HS-5 (cell line): ENCODE measurements at regions not wholly inside any gene's neighbourhood (a gene's known extent, or its start where the extent isn't known, plus 50 kb on each side); places are given as distances from the start of the nearest gene placed in this dataset.

Experiments used
- DNase-seq: peaks from one replicate; pipeline ENCODE4 v3.0.0-alpha.2; 2012; ENCODE audit warnings: low read depth

DNA sequence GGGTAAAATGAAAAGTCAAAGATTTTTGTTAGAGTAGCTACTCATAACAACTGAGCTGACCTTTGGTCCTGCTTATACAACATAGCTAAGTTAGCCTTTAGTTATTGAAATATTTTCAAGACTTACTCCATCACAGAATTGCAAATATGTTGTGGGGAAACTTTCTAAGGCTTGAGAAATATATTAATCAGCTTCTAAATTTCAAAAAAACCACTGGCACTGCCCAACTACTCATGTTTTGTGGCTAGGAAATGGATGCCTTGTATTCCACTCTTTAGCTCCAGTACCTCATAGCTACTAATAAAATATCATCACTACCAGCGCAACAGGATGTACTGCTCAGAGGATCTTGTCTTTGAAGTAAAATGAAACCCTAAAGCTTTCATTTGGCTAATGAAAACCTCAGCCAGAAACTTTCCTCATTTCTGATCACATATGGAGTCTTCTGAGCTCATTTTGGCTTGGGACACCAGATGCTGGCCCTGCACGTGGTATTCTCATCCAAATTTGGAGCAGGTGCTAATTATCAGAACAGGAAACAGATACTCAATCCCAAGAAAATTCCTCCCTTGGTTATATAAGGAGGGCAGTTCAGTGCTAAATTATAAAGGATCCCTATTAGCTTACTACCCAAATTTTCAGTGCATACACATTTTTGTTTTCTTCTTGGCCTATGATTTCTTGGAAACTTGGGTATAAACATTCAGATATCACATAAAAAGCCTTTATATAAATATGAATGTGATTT, 690.7 kb downstream of the ADGRL2 start:
- peak; percentile 56 for DNase-seq

DNA sequence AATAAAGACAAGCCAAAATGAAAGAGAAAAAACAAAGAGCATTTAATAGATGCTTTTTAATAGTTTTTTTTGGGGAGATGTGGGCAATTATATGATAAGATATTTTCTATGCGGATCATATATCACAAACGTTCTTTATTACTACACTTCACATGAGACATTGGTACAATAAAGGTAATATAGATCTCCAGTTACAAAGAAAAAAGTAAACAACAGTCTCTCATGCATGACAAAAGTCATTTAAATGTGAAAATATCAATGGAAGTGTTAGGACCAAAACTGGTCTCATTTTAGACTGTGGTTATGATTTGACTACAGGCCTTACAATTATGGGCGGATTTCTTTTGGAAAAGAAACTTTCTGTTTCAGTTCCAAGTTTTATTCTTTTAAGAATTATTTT, 687.0 kb downstream of the ADGRL2 start:
- no peak for DNase-seq

DNA sequence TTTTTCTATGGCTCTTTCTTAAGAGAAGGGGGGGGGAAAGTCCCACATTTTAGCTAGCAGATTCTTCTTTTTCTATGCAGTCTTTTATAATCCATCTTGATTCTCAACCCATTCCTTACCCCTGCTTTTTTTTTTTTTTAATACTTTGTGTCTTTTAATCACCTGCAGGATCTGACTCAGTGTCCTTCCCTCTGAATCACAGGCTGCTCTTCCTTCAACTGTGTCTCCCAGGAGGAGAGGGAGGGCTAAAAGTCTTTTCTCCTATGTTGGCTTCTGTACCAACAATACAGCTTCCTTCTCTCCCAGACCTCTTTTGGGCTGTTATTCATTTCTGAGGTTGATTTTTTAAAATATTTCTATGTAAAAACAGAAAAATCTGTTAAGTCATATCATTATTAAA, 686.2 kb downstream of the ADGRL2 start:
- DNase-seq = no peak

DNA sequence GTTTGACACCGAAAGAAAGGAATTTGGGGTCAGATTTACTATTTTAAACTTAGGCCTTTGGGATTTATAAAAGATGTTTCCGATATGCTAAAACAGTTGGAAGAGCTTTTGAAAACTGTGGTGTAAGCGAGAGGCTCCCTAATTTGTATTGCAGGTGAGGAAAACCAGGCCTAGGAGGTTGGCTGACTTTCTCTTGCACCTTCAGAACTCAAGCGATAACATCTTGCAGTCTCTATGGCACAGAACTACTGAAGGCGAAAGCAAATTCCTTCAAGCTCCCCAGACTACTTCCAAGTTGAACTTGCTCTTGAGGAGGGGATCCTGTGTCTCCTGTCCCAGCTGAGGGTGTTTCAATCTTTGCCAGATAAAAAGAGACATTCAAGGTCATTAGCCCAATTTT, 685.7 kb downstream of the ADGRL2 start:
- DNase-seq = no peak

DNA sequence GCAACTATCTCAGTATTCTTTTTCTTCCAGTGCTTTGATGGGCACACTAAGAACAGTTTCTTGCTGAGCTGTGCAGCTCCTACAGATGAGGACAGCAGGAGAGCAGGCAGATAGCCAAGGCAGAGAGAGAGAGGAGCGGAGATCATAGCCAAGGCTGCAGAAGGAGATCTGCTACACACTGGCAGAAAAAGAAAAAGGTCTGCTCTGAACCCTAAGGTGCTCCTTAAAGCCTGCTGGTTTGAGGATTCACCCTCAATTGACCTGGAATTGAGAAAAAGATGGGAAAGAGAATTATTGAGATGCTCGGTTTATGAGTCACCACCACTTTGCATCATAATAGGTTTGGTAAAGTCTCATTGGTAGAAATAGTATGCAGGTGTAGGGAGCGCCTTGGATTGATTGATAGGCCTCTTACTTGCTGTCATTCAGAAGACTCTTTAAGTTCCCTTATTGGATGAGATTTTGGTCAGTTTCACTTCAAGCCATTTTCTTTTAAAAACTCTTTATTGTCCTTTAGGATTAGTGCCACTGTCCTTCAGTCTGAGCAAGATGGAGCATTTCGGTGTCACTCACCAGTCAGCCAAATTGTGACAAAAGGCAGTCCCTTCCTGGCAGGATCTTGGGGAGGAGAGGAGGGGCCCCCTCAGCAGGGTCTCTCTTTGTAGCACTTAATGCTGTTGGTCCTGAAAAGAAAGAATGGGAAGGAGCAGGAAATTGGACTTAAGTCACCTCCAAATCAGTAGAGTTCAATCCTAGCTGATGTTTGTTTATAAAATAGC, 685.0 kb downstream of the ADGRL2 start:
- DNase-seq = peak; percentile 35

DNA sequence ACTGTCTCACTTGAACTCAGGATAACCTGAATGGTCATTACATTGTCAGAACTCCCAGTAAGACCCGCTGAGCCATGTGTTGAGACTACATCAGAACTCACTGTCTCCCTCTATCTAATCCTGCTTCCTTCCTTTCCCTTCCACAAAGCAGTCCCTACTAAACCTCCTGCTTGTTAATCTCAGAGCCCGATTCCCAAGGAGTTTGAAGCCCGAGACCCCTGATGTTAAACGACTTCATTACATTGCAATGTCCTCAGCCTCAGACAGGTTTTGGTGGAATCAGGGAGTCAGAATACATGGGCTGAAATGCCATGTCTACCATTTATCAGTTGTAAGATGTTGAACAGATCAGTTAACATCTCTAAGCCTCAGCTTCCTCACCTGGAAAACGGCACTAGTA, 682.4 kb downstream of the ADGRL2 start:
- DNase-seq = no peak

DNA sequence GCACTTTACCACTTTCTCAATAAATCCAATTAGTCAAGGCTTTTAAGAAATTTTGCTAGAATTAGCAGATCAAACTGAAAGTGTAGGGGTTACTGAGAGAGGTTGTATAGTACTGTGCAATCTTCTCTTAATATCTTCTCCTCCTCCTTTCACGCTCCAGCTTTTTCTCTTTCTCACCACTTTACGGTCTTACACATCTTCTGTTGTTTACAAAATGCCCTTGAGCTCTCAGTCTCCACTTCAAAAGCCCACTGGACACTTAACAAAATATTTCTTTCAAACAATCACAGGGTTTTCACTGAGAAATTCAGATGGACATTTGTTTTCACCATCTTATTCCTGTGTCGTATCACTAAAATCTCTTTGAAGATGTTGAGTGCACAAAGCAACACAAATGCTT, 678.2 kb downstream of the ADGRL2 start:
- no peak for DNase-seq

DNA sequence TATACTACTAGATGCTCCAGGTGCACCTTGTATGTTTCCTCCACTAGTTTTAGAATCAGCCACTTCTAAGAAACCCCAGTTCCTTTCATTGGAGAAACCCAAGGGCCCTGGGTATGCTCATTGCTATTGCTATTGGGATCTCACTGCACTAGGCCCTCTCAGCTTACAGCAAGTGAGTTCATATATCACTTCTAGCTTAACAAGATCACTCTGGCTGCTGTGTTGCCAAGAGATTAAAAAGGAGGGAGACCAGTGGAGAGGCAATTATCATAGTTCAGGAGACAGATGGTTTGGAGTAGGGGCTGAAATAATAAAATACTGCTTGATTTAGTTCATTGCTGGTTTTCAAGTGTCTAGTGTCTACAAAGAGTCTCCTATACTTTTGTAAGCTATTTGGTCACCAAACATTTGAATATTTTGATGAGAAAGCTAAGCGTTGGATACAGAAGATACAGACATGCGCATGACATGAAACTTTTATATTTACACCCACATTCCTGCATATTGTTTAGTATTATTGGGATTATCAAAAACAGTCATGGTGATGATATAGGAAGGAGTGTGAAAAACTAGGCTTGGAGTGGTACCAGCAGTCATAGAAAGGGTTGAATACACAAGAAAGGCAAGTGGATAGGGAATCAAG, 671.9 kb downstream of the ADGRL2 start:
- DNase-seq = no peak

DNA sequence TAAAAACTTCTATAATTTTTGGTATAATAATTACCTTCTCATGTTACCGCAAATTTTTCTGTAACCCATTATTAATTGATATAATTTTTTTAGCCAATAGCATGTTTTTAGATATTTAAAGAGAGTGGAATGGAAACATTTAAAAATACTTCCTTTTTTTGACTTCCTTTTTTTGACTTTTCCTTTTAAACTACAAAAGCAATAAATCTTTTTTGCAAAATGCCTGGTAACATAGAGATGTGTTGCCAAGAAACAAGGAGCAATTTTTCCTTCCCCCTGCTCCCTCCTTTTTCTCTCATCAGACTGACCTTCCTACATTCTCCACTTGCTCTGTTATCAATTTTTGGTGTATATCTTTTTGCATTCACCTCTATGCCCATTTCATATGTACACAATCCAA, 666.2 kb downstream of the ADGRL2 start:
- no peak for DNase-seq

DNA sequence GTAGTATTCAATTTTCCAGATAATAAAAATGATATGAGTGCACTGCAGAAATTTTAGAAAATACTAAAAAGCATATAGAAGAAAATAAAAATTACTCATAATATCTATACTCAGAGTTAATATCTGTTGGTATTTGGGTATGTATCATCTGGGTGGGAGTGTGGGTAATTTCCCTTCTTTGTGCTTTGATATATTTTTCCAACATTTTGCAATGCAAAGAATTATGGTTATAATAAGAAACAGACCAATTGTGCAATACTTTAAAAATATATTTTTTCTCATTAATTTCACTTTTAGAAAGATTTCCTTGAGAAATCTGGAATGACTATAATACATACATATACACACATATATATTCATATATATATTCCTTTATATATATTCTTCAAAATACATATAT, 665.7 kb downstream of the ADGRL2 start:
- DNase-seq = no peak

DNA sequence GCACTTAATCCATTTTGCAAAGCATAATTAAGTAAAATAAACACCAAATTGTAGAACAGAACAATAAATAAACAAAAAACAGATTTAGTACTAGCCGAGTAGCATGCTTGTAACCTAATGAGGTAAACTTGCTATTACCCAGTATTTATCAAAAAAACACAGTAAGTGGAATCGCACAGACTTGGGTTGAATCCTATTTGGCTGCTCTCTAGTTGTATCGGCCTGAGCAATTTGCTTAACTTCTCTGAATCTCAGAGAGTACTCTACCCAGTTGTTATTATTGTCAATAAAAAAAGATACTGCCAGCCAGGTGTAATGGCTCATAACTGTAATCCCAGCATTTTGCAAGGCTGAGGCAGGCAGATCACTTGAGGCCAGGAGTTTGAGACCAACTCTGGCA, 664.3 kb downstream of the ADGRL2 start:
- no peak for DNase-seq

DNA sequence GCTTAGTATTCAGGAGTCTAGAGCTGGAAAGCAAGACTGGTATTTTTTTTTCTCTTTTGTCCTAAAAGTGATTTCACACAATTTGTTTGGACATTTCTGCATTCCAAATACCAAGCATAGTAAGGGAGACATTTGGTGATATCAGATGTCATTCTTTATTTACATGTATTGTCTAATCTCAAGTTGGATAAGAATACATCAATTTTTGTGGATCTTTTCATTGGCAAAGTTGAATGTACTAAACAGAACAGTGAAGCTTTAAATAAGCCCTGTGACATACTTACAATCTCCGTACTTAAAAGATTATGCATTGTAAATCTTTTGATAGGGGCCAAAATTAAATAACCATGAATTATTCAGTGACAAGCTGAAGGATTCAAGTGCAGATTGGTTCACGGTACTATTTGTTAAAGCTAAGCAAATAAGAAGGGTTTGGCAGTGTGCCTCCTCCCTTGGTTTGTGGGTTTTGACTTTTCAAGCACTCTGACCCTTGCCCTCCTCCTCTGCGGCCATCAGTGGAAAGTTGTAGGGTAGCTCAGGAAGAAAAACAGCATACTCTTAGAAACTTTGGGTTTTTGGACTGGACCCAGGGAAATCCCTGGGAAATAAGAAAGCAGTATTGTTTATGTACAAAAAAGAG, 663.7 kb downstream of the ADGRL2 start:
- DNase-seq = no peak

DNA sequence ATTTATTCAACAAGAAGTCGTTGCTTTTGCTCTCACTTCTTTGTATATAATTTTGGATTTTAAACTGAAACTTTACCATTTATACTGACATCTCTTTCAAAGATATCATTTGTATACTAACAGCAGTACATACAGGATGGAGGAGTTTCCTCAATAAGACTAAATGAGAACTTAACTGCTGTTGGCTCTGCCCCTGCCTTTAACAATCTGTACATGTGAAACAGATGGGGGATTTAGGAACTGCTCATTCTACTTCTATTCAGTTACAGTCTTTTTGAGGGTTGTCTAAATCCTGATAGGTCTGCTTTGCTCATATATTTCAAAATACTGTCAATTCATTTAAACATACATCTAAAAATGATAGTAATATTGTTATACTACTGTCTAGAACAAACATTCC, 663.2 kb downstream of the ADGRL2 start:
- DNase-seq = no peak

DNA sequence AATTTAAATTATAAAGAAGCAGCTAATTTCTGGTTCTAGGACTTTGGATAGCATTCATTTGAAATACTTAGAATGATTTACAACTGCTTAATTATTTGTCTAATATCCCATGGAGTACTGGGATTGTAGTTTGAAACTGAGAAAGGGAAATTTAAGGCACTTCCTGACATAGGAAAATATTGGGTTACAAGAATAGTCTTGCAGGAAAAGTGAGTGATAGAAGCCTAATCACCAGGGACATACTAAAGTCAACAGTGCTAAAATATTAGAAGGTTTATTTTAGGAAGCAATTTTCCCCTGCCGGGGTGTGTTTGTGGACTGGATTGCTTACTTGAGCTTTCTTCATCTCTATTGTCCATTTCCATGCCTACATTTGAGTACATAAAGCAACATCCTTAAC, 661.6 kb downstream of the ADGRL2 start:
- DNase-seq = no peak

DNA sequence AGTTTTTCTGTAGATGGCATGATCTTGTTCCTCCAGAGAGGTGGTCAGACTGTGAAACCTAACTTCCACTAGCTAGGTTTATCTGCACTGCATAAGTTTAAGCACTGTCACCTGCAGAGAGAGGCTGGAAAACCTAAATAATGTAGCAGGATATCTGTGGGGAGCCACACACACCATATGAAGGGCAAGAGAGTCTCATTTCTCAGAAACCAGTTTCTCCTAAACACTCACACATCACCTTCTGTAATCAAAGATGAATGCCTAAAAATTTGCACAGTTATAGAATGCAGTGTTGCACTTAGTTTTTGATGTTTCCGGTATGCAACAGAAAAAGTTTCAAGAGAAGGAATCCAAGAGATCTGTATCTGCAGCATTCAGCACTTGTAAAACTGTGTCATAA, 654.6 kb downstream of the ADGRL2 start:
- DNase-seq = no peak

DNA sequence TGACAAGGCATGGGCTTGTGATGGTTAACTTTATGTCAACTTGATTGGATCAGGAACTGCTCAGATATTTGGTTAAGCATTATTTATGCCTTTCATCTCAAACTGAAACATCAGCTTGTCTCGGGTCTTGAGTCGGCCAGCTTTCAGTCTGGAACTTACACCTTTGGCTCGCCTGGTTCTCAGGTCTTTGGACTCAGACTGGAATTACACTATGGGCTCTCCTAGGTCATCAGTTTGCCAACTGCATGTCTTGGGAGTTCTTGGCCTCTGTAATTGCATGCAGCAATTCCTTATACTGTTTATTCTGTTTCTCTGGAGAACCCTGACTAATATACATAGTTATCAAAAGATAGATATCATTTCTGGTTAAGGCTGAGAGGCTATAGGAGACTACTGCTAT, 653.7 kb downstream of the ADGRL2 start:
- no peak for DNase-seq

DNA sequence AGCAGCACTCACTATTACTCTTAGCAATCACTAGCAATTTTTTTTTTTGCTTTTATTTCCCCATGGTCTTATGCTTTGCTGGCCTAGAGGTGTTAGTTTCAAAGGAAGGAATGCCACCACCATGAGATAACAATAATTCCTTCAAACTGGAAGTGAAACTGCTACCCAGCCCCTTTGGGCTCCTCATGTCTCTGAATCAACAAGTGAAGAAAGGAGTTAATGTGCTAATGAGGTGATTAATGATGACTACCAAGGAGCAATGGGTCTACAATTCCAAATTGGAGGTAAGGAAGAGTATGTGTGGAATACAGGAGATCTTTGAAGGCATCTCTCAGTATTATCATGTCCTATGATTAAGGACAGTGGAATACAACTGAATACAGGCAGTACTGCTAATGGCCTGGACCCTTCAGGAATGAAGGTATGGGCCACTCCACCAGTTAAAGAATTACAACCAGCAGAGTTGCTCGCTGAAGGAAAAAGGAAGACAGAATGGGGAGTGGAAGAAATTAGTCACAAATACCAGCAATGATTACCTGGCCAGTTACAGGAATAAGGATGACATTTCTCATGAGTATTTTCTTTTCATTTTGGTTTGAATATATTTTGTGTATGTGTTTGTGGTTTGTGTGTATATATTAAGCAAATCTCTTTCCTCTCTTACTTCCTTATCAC, 652.9 kb downstream of the ADGRL2 start:
- DNase-seq = no peak

DNA sequence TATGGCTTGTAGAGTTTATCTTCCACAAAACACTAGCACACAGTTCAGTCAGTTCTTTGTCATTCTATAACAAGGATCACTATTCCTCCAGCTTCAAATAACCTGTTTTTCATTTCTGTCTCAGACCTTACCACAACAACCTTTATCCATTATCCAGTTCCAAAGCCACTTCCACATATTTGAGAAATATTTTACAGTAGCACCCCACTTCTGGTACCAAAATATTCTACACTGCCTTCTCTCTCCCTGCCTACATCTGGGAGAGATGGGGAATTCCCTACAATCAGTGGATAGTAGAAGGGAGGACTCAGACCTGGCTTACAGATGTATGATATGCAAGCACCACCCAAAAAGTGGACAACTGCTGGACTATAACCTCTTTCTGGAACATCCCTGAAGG, 651.4 kb downstream of the ADGRL2 start:
- no peak for DNase-seq

DNA sequence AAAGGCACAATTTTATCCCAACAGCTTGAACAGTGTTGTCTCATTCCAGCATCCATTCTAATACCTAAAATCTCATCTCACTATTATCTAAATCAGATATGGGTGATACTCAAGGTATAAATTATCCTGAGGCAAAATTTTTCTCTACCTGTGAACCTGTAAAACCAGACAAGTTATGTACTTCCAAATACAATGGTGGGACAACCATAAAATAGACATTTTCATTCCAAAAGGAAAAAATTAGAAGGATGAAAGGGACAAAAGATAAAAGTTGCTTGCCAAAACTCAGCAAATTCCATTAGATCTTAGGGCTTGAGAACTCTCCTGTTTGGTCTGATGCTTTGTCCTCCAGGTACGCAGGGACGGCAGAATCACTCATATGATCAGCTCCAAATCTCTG, 650.5 kb downstream of the ADGRL2 start:
- no peak for DNase-seq

DNA sequence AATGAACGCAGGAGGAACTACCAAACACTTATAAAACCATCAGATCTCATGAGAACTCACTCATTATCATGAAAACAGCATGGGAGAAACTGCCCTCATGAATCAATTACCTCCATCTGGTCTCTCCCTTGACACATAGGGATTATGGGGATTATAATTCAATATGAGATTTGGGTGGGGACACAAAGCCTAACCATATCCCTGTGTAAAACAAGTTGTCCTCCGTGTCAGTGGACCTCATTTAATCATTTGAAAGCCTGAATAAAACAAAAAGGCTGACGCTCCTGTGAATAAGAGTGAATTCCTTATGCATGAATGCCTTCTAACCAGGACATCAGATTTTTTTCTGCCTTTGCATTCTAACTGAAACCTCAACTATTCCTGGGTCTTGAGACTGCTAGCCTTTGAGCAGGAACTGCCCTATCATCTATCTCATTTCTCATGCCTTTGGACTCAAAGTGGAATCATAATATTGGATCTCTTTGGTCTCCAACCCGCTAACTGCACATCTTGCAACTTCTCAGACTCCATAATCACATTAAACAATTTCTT, 648.8 kb downstream of the ADGRL2 start:
- peak; percentile 1 for DNase-seq

DNA sequence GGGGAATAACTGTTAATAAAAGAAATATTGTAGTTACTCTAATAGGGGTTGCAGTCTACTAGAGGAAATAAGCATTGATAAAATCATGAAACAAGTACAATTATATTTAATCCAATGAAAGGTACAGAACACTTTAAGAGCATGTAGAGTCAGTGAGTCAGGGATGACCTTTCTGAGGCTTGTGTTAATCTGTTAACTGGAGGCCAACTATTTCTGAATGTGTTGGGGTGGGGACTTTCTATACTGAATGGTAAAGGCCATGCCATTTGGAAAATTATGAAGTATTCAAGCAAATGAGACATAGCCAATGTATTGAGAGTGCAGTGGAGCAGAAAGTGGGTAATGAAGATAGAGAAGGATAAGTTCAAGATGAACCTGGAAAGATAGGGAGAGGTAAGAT, 646.2 kb downstream of the ADGRL2 start:
- no peak for DNase-seq

DNA sequence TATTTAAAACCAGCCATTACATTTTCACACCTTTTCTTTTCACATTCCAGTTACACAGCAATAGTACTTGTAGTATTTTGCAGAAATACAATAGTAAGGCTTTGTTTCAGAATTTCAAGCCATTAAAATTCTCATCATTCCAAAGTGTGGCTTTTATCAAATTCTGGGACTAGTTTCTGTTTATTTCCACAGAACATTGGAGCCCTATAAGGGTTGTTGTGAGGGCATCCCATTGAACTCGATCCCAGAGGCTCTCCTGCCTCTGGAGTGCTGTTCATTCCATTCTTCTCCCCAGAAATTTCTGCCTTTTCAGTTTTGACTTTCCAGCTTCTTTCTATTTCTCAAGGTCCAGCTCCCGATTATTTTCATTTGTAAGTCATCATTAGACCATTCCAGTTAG, 645.5 kb downstream of the ADGRL2 start:
- DNase-seq = no peak
